HFFc6 (cell line): ENCODE measurements at regions not wholly inside any gene's neighbourhood (a gene's known extent, or its start where the extent isn't known, plus 50 kb on each side); places are given as distances from the start of the nearest gene placed in this dataset.

ENCODE experiments used
- DNase-seq: peaks from one replicate; pipeline ENCODE4 v3.0.0-alpha.2; 2018
- H3K27ac Mint-ChIP-seq: 2 replicates; pipeline ENCODE4 v1.8.0; 2020; ENCODE audit warnings: mild to moderate bottlenecking, mixed read lengths
- H3K27me3 Mint-ChIP-seq: 2 replicates; pipeline ENCODE4 v1.8.0; 2021; ENCODE audit warnings: mild to moderate bottlenecking, moderate library complexity, mixed read lengths; ENCODE audit not compliant: insufficient read depth
- H3K36me3 Mint-ChIP-seq: 2 replicates; pipeline ENCODE4 v1.8.0; 2021; ENCODE audit warnings: low read depth, mixed read lengths
- H3K4me1 Mint-ChIP-seq: 2 replicates; pipeline ENCODE4 v1.8.0; 2020; ENCODE audit warnings: low read depth, mixed read lengths
- H3K4me3 Mint-ChIP-seq: 2 replicates; pipeline ENCODE4 v1.8.0; 2020; ENCODE audit warnings: mild to moderate bottlenecking, moderate library complexity, mixed read lengths
- H3K9me3 Mint-ChIP-seq: 2 replicates; pipeline ENCODE4 v1.8.0; 2020; ENCODE audit warnings: mild to moderate bottlenecking, mixed read lengths
- TF ChIP-seq, protein P1 (sequence below): fragments of 200-600 bp; sonication (generic); IDR thresholded peaks from 2 replicates; pipeline ENCODE4 v1.5.0; 2021; ENCODE audit warnings: antibody characterized with exemption, mild to moderate bottlenecking

GRCh38 chr2:139652385-139652784 is 872.2 kb upstream of the NXPH2 start:
- no peaks in the 10 kb centered on the region for H3K4me1 Mint-ChIP-seq
- H3K4me3 Mint-ChIP-seq: no peak overlapping the region
- DNase-seq: no peak
- no peaks in the 10 kb centered on the region; the same call in 1 of the 2 replicates for H3K36me3 Mint-ChIP-seq
- peaks cover 42% of the 10 kb centered on the region for H3K9me3 Mint-ChIP-seq
- H3K27ac Mint-ChIP-seq: no peak overlapping the region
- no peaks in the 10 kb centered on the region for H3K27me3 Mint-ChIP-seq
- TF ChIP-seq, protein P1, sequence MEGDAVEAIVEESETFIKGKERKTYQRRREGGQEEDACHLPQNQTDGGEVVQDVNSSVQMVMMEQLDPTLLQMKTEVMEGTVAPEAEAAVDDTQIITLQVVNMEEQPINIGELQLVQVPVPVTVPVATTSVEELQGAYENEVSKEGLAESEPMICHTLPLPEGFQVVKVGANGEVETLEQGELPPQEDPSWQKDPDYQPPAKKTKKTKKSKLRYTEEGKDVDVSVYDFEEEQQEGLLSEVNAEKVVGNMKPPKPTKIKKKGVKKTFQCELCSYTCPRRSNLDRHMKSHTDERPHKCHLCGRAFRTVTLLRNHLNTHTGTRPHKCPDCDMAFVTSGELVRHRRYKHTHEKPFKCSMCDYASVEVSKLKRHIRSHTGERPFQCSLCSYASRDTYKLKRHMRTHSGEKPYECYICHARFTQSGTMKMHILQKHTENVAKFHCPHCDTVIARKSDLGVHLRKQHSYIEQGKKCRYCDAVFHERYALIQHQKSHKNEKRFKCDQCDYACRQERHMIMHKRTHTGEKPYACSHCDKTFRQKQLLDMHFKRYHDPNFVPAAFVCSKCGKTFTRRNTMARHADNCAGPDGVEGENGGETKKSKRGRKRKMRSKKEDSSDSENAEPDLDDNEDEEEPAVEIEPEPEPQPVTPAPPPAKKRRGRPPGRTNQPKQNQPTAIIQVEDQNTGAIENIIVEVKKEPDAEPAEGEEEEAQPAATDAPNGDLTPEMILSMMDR: no peak

GRCh38 chr2:139645617-139646016 is 865.4 kb upstream of the NXPH2 start:
- Mint-ChIP-seq H3K36me3 (no peaks in the 10 kb centered on the region; the same call in none of the 2 replicates), H3K27ac (no peak overlapping the region), H3K4me3 (no peak overlapping the region), H3K27me3 (no peaks in the 10 kb centered on the region; the same call in 1 of the 2 replicates), H3K4me1 (no peaks in the 10 kb centered on the region), H3K9me3 (peaks cover 67% of the 10 kb centered on the region)
- TF ChIP-seq, protein P1: no peak
- DNase-seq: no peak

DNA sequence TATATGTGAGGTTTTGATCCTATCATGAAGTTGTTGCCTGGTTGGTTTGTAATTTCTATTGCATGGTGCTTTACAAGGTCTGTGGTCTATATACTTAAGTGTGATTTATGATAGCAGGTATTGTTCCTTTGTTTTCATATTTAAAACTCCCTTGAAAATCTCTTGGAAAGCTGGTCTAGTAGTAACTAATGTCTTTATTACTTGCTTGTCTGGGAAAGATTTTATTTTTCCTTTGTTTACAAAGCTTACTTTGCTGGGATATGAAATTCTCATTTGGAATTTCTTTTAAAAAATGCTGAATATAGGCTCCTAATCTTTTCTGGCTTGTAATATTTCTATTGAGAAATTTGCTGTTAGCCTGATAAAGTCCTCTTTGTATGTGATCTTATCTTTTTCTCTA is 862.9 kb upstream of the NXPH2 start:
- no peaks in the 10 kb centered on the region for H3K4me1 Mint-ChIP-seq
- H3K27me3 Mint-ChIP-seq: no peaks in the 10 kb centered on the region; the same call in 1 of the 2 replicates
- no peak overlapping the region for H3K27ac Mint-ChIP-seq
- no peaks in the 10 kb centered on the region; the same call in 1 of the 2 replicates for H3K36me3 Mint-ChIP-seq
- H3K9me3 Mint-ChIP-seq: peaks cover 47% of the 10 kb centered on the region
- TF ChIP-seq, protein P1: no peak
- no peak for DNase-seq
- H3K4me3 Mint-ChIP-seq: no peak overlapping the region

DNA sequence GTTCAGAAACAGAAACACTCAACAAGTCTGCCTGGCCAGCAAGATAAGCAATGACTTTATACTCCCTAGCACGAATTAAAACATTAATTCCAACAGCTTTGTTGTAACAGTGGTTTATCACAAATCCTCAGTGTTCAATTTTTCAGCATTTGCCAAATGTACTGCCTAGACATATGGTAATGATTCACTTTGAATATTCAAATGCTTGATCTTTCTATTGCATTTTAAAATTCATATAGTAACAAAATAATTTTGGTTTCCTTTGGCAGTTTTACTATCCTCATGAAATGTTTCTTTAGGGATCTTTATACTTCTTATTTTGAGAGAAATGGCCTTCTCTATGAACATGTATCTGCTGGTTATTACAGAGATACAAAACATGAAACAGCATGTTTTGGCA is 851.8 kb upstream of the NXPH2 start:
- Mint-ChIP-seq H3K36me3 (no peaks in the 10 kb centered on the region), H3K4me1 (no peaks in the 10 kb centered on the region), H3K27me3 (no peaks in the 10 kb centered on the region), H3K27ac (no peak overlapping the region), H3K9me3 (peaks cover 34% of the 10 kb centered on the region), H3K4me3 (no peak overlapping the region)
- no peak for DNase-seq
- TF ChIP-seq, protein P1: no peak

- H3K27ac Mint-ChIP-seq: no peak overlapping the region
- no peaks in the 10 kb centered on the region for H3K27me3 Mint-ChIP-seq
- DNase-seq: no peak
- no peaks in the 10 kb centered on the region for H3K36me3 Mint-ChIP-seq
- H3K4me3 Mint-ChIP-seq: no peak overlapping the region
- H3K4me1 Mint-ChIP-seq: no peaks in the 10 kb centered on the region
- peaks cover 37% of the 10 kb centered on the region for H3K9me3 Mint-ChIP-seq
- TF ChIP-seq, protein P1: no peak
Observed at GRCh38 chr2:139628931-139629330, 848.7 kb upstream of the NXPH2 start.

- TF ChIP-seq, protein P1: no peak
- Mint-ChIP-seq H3K4me3 (no peak overlapping the region), H3K4me1 (no peaks in the 10 kb centered on the region), H3K36me3 (no peaks in the 10 kb centered on the region), H3K9me3 (peaks cover 57% of the 10 kb centered on the region), H3K27ac (no peak overlapping the region), H3K27me3 (no peaks in the 10 kb centered on the region)
- no peak for DNase-seq
Observed at GRCh38 chr2:139626128-139626527, 845.9 kb upstream of the NXPH2 start.
